ENCODE measurements at regions not wholly inside any gene's neighbourhood (a gene's known extent, or its start where the extent isn't known, plus 50 kb on each side); places are given as distances from the start of the nearest gene placed in this dataset.

GRCh38 chr6:164505425-164505824 is 804.0 kb downstream of the C6orf118 start:
- TF ChIP-seq EZH2 (IDR thresholded peaks at IDR 0.05; ENCODE audit: insufficient read depth, poor library complexity, severe bottlenecking) (no peak), EZH2phosphoT487 (IDR thresholded peaks at IDR 0.05; ENCODE audit: insufficient read depth, low read depth) (no peak)
